ENCODE measurements at regions not wholly inside any gene's neighbourhood (a gene's known extent, or its start where the extent isn't known, plus 50 kb on each side); places are given as distances from the start of the nearest gene placed in this dataset.

- Histone ChIP-seq H3K4me3 (no peak overlapping the region), H3K9me3 (no peaks in the 10 kb centered on the region), H3K4me1 (no peaks in the 10 kb centered on the region), H3K27me3 (no peaks in the 10 kb centered on the region), H3K36me3 (no peaks in the 10 kb centered on the region), H3K27ac (no peak overlapping the region)
- intact Hi-C loops (cut with DNase I; ENCODE audit: low total_unique reads), result no loop called here
- in situ Hi-C loops (cut with MboI; ENCODE audit: low pct_ligation_motif_present in 1 of 4, low pct_unique_long_range_greater_than_20kb in 1 of 4, low sequenced_read_pairs in 3 of 4), result no loop called here
- TF ChIP-seq POLR2AphosphoS5 (IDR thresholded peaks at IDR 0.05) (no peak), POLR2A (IDR thresholded peaks at IDR 0.05) (no peak), CTCF (IDR thresholded peaks at IDR 0.05) (no peak), EP300 (IDR thresholded peaks at IDR 0.05; ENCODE audit: low read depth) (no peak)
- WGBS, 2 donors (ENCODE audit: low coverage in 1 of 2), result 19 to 58% methylated on average over 2 of the region's 2 CpGs
- DNase-seq, result no peak
These were observed 462.2 kb upstream of the PTBP2 start for GRCh38 chr1:96259399-96259798.

GRCh38 chr1:96281491-96281890 is 440.1 kb upstream of the PTBP2 start:
- Histone ChIP-seq H3K9me3 (peaks cover 0 to 10% of the 10 kb centered on the region in 2 donors), H3K36me3 (no peaks in the 10 kb centered on the region), H3K4me3 (no peak overlapping the region), H3K27me3 (no peaks in the 10 kb centered on the region), H3K4me1 (no peaks in the 10 kb centered on the region), H3K27ac (no peak overlapping the region)
- intact Hi-C loops (cut with DNase I; ENCODE audit: low total_unique reads) (no loop called here), in situ Hi-C loops (cut with MboI; ENCODE audit: low pct_ligation_motif_present in 1 of 4, low pct_unique_long_range_greater_than_20kb in 1 of 4, low sequenced_read_pairs in 3 of 4) (no loop called here)
- 97 to 100% methylated on average over 1 of the region's 1 CpG for WGBS, 2 donors (ENCODE audit: low coverage in 1 of 2)
- DNase-seq, result no peak
- no peak for TF ChIP-seq EP300 (IDR thresholded peaks at IDR 0.05; ENCODE audit: low read depth)
- no peak for TF ChIP-seq CTCF (IDR thresholded peaks at IDR 0.05)
- no peak for TF ChIP-seq POLR2A (IDR thresholded peaks at IDR 0.05)
- TF ChIP-seq POLR2AphosphoS5 (IDR thresholded peaks at IDR 0.05), result no peak

- no peak overlapping the region for H3K27ac ChIP-seq
- 41 to 46% methylated on average over 1 of the region's 1 CpG for WGBS, 2 donors (ENCODE audit: low coverage in 1 of 2)
- TF ChIP-seq POLR2AphosphoS5 (IDR thresholded peaks at IDR 0.05), result no peak
- TF ChIP-seq CTCF (IDR thresholded peaks at IDR 0.05), result no peak
- no peak for TF ChIP-seq EP300 (IDR thresholded peaks at IDR 0.05; ENCODE audit: low read depth)
- TF ChIP-seq POLR2A (IDR thresholded peaks at IDR 0.05), result no peak
- DNase-seq, result no peak
- in situ Hi-C loops (cut with MboI; ENCODE audit: low pct_ligation_motif_present in 1 of 4, low pct_unique_long_range_greater_than_20kb in 1 of 4, low sequenced_read_pairs in 3 of 4), result no loop called here
- H3K27me3 ChIP-seq, result no peaks in the 10 kb centered on the region
- H3K9me3 ChIP-seq, result peaks cover 8 to 10% of the 10 kb centered on the region in 2 donors
- no peak overlapping the region for H3K4me3 ChIP-seq
- intact Hi-C loops (cut with DNase I; ENCODE audit: low total_unique reads), result no loop called here
- no peaks in the 10 kb centered on the region for H3K4me1 ChIP-seq
- H3K36me3 ChIP-seq, result no peaks in the 10 kb centered on the region
These were observed 431.6 kb upstream of the PTBP2 start for GRCh38 chr1:96290033-96290432.

GRCh38 chr1:96290801-96291200 is 430.8 kb upstream of the PTBP2 start:
- H3K27ac ChIP-seq, result no peak overlapping the region
- H3K9me3 ChIP-seq, result peaks cover 6 to 8% of the 10 kb centered on the region in 2 donors
- in situ Hi-C loops (cut with MboI; ENCODE audit: low pct_ligation_motif_present in 1 of 4, low pct_unique_long_range_greater_than_20kb in 1 of 4, low sequenced_read_pairs in 3 of 4) (no loop called here), intact Hi-C loops (cut with DNase I; ENCODE audit: low total_unique reads) (no loop called here)
- H3K4me1 ChIP-seq, result no peaks in the 10 kb centered on the region
- no peaks in the 10 kb centered on the region for H3K27me3 ChIP-seq
- no peak for TF ChIP-seq CTCF (IDR thresholded peaks at IDR 0.05)
- TF ChIP-seq POLR2AphosphoS5 (IDR thresholded peaks at IDR 0.05), result no peak
- no peak for TF ChIP-seq EP300 (IDR thresholded peaks at IDR 0.05; ENCODE audit: low read depth)
- TF ChIP-seq POLR2A (IDR thresholded peaks at IDR 0.05), result no peak
- H3K4me3 ChIP-seq, result no peak overlapping the region
- DNase-seq, result no peak
- H3K36me3 ChIP-seq, result no peaks in the 10 kb centered on the region
